ENCODE measurements at regions not wholly inside any gene's neighbourhood (a gene's known extent, or its start where the extent isn't known, plus 50 kb on each side); places are given as distances from the start of the nearest gene placed in this dataset.

DNA sequence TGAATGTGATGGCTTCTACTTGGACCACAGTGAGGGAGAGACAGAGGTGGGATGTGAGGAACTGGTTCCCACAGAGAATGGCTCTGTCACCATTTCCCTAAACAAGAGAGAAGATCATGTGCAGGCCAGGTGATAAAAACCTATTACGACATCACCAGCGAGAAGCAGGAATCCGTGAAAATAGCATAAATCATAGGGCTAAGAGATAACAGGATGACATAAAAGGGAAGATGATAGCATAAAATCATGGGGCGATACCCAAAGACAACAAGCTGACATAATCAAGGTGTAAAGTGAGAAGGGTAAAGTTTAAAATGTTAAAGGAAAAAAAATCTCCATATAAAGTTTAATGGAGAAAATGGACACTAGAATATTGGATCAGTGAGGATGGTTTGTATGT lies 205.5 kb upstream of the SLIT2 start (continued):
- TF ChIP-seq, protein P1, sequence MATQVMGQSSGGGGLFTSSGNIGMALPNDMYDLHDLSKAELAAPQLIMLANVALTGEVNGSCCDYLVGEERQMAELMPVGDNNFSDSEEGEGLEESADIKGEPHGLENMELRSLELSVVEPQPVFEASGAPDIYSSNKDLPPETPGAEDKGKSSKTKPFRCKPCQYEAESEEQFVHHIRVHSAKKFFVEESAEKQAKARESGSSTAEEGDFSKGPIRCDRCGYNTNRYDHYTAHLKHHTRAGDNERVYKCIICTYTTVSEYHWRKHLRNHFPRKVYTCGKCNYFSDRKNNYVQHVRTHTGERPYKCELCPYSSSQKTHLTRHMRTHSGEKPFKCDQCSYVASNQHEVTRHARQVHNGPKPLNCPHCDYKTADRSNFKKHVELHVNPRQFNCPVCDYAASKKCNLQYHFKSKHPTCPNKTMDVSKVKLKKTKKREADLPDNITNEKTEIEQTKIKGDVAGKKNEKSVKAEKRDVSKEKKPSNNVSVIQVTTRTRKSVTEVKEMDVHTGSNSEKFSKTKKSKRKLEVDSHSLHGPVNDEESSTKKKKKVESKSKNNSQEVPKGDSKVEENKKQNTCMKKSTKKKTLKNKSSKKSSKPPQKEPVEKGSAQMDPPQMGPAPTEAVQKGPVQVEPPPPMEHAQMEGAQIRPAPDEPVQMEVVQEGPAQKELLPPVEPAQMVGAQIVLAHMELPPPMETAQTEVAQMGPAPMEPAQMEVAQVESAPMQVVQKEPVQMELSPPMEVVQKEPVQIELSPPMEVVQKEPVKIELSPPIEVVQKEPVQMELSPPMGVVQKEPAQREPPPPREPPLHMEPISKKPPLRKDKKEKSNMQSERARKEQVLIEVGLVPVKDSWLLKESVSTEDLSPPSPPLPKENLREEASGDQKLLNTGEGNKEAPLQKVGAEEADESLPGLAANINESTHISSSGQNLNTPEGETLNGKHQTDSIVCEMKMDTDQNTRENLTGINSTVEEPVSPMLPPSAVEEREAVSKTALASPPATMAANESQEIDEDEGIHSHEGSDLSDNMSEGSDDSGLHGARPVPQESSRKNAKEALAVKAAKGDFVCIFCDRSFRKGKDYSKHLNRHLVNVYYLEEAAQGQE (IDR thresholded peaks at IDR 0.05; ENCODE audit: low read depth, low read length): no peak
- TF ChIP-seq ELF1 (IDR thresholded peaks at IDR 0.05): no peak

DNA sequence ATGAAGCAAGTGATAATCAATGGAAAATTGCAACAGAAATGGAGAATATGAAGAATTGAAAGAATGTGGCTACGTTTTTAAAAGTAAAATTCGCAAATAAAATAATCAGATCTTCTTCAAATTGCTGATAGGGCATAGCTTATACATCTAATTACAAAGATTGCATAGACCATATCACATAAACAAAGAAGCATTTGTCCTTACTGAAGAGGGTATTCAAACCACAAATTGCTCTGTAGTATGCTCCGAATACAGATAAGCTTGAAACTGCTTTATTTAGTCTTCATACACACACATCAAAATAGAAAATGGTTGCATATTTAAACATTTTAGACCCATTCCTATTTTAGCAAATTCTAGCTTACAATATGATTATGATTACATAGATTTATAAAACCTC lies 206.7 kb upstream of the SLIT2 start:
- no peaks in the 10 kb centered on the region for H3K9me2 ChIP-seq
- no peak for DNase-seq
- H3K4me2 ChIP-seq: no peak overlapping the region
- H3K27ac ChIP-seq (ENCODE audit: low read depth in 2 of 2, low read length in 1 of 2): peak overlapping the region in 1 of 2 experiments; percentile 68; a peak in 1 of 4 replicates
- ChIA-PET CTCF (no interaction called here), POLR2A (no interaction called here)
- no peak overlapping the region for H3K4me3 ChIP-seq (ENCODE audit: low read depth in 2 of 2, low read length in 1 of 2)
- TF ChIP-seq FOXJ3 (CRISPR knock-in tag; IDR thresholded peaks at IDR 0.05) (no peak), RCOR1 (IDR thresholded peaks at IDR 0.05; ENCODE audit: low read length) (no peak), MEF2A (IDR thresholded peaks at IDR 0.05; ENCODE audit: borderline replicate concordance, low read depth) (no peak), TCF12 (IDR thresholded peaks at IDR 0.05) (no peak), MXI1 (IDR thresholded peaks at IDR 0.05; ENCODE audit: low read depth, low read length) (no peak), FOSL2 (IDR thresholded peaks at IDR 0.05; ENCODE audit: borderline replicate concordance, low read depth) (no peak), NFIC (IDR thresholded peaks at IDR 0.05; ENCODE audit: borderline replicate concordance) (no peak), YY1 (IDR thresholded peaks at IDR 0.05; ENCODE audit: low read depth) (no peak), FOXM1 (IDR thresholded peaks at IDR 0.05; ENCODE audit: low read depth) (no peak), RFX5 (IDR thresholded peaks at IDR 0.05; ENCODE audit: low read length) (no peak)
- TF ChIP-seq, protein P2, sequence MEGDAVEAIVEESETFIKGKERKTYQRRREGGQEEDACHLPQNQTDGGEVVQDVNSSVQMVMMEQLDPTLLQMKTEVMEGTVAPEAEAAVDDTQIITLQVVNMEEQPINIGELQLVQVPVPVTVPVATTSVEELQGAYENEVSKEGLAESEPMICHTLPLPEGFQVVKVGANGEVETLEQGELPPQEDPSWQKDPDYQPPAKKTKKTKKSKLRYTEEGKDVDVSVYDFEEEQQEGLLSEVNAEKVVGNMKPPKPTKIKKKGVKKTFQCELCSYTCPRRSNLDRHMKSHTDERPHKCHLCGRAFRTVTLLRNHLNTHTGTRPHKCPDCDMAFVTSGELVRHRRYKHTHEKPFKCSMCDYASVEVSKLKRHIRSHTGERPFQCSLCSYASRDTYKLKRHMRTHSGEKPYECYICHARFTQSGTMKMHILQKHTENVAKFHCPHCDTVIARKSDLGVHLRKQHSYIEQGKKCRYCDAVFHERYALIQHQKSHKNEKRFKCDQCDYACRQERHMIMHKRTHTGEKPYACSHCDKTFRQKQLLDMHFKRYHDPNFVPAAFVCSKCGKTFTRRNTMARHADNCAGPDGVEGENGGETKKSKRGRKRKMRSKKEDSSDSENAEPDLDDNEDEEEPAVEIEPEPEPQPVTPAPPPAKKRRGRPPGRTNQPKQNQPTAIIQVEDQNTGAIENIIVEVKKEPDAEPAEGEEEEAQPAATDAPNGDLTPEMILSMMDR (IDR thresholded peaks at IDR 0.05): no peak
- TF ChIP-seq, protein P3, sequence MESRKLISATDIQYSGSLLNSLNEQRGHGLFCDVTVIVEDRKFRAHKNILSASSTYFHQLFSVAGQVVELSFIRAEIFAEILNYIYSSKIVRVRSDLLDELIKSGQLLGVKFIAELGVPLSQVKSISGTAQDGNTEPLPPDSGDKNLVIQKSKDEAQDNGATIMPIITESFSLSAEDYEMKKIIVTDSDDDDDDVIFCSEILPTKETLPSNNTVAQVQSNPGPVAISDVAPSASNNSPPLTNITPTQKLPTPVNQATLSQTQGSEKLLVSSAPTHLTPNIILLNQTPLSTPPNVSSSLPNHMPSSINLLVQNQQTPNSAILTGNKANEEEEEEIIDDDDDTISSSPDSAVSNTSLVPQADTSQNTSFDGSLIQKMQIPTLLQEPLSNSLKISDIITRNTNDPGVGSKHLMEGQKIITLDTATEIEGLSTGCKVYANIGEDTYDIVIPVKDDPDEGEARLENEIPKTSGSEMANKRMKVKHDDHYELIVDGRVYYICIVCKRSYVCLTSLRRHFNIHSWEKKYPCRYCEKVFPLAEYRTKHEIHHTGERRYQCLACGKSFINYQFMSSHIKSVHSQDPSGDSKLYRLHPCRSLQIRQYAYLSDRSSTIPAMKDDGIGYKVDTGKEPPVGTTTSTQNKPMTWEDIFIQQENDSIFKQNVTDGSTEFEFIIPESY (IDR thresholded peaks at IDR 0.05; ENCODE audit: borderline replicate concordance, low read depth): no peak
- H2AFZ ChIP-seq (ENCODE audit: low read depth): no peak overlapping the region; the same call in 1 of the 2 replicates
- 69% methylated on average over 3 of the region's 3 CpGs for WGBS (ENCODE audit: low lambda C conversion rate)
- H3K79me2 ChIP-seq (ENCODE audit: insufficient read depth): no peaks in the 10 kb centered on the region
- H3K9me3 ChIP-seq: no peaks in the 10 kb centered on the region
- no peaks in the 10 kb centered on the region for H3K27me3 ChIP-seq (ENCODE audit: insufficient read depth)
- peaks cover 10 to 22% of the 10 kb centered on the region in 2 experiments; a peak in 3 of 4 replicates for H3K4me1 ChIP-seq (ENCODE audit: control insufficient read depth in 1 of 2, insufficient read depth in 2 of 2, low read depth in 1 of 2, low read length in 1 of 2)
- H3K36me3 ChIP-seq (replicated peaks in 1 of 2; ENCODE audit: control insufficient read depth in 1 of 2, insufficient read depth in 2 of 2, low read length in 1 of 2): no peaks in the 10 kb centered on the region
- H3F3A ChIP-seq (replicated peaks; ENCODE audit: insufficient read depth): no peaks in the 10 kb centered on the region
- H3K9ac ChIP-seq: no peak overlapping the region
- H4K20me1 ChIP-seq (ENCODE audit: insufficient read depth): no peaks in the 10 kb centered on the region

Data from SK-N-SH (cell line).